Activated naive CD4-positive, alpha-beta T cell treated with anti-CD3 and anti-CD28 coated beads, Interleukin-2, amount 50 U/mL, for 24 hours (primary cell): ENCODE measurements at regions not wholly inside any gene's neighbourhood (a gene's known extent, or its start where the extent isn't known, plus 50 kb on each side); places are given as distances from the start of the nearest gene placed in this dataset.
"Not testable (repeated sequence)": the region's sequence is repeated elsewhere in the genome, so short reads cannot be mapped to it uniquely, and the experiment has no call there.

Experiments
- H3K27ac Mint-ChIP-seq: one replicate; pipeline ENCODE4 v1.8.0; 2021; ENCODE audit warnings: mild to moderate bottlenecking, mixed read lengths
- H3K27me3 Mint-ChIP-seq: one replicate; pipeline ENCODE4 v1.8.0; 2021; ENCODE audit warnings: mixed read lengths
- H3K36me3 Mint-ChIP-seq: one replicate; pipeline ENCODE4 v1.8.0; 2021; ENCODE audit warnings: mixed read lengths
- H3K4me1 Mint-ChIP-seq: one replicate; pipeline ENCODE4 v1.8.0; 2021; ENCODE audit warnings: mixed read lengths
- H3K4me3 Mint-ChIP-seq: one replicate; pipeline ENCODE4 v1.8.0; 2021; ENCODE audit warnings: mild to moderate bottlenecking, mixed read lengths
- H3K9me3 Mint-ChIP-seq: one replicate; pipeline ENCODE4 v1.8.0; 2021; ENCODE audit warnings: mixed read lengths

- Mint-ChIP-seq H3K27me3 (no peaks in the 10 kb centered on the region), H3K36me3 (no peaks in the 10 kb centered on the region), H3K27ac (no peak overlapping the region), H3K4me3 (no peak overlapping the region), H3K4me1 (no peaks in the 10 kb centered on the region), H3K9me3 (peaks cover 7% of the 10 kb centered on the region)
These were observed 912.3 kb downstream of the KCNJ2 start for GRCh38 chr17:71081666-71082065.

- Mint-ChIP-seq H3K4me1 (no peaks in the 10 kb centered on the region), H3K36me3 (no peaks in the 10 kb centered on the region), H3K4me3 (no peak overlapping the region), H3K27ac (no peak overlapping the region), H3K27me3 (no peaks in the 10 kb centered on the region), H3K9me3 (peaks cover 7% of the 10 kb centered on the region)
These were observed 914.9 kb downstream of the KCNJ2 start for GRCh38 chr17:71084219-71084618.

- Mint-ChIP-seq H3K27ac (no peak overlapping the region), H3K4me1 (no peaks in the 10 kb centered on the region), H3K27me3 (no peaks in the 10 kb centered on the region), H3K9me3 (peaks cover 7% of the 10 kb centered on the region), H3K36me3 (no peaks in the 10 kb centered on the region), H3K4me3 (no peak overlapping the region)
These were observed 915.5 kb downstream of the KCNJ2 start for GRCh38 chr17:71084838-71085237.

- Mint-ChIP-seq H3K9me3 (peaks cover 7% of the 10 kb centered on the region), H3K27ac (no peak overlapping the region), H3K27me3 (no peaks in the 10 kb centered on the region), H3K4me3 (no peak overlapping the region), H3K4me1 (no peaks in the 10 kb centered on the region), H3K36me3 (no peaks in the 10 kb centered on the region)
These were observed 916.1 kb downstream of the KCNJ2 start for GRCh38 chr17:71085238-71086033.

- Mint-ChIP-seq H3K36me3 (no peaks in the 10 kb centered on the region), H3K9me3 (peaks cover 13% of the 10 kb centered on the region), H3K4me1 (no peaks in the 10 kb centered on the region), H3K27me3 (no peaks in the 10 kb centered on the region), H3K27ac (no peak overlapping the region), H3K4me3 (no peak overlapping the region)
These were observed 920.1 kb downstream of the KCNJ2 start for GRCh38 chr17:71089431-71089830.

GRCh38 chr17:71098071-71098470 lies 928.7 kb downstream of the KCNJ2 start:
- no peaks in the 10 kb centered on the region for H3K27me3 Mint-ChIP-seq
- no peak overlapping the region for H3K27ac Mint-ChIP-seq
- peaks cover 7% of the 10 kb centered on the region for H3K9me3 Mint-ChIP-seq
- H3K36me3 Mint-ChIP-seq: no peaks in the 10 kb centered on the region
- H3K4me3 Mint-ChIP-seq: no peak overlapping the region
- no peaks in the 10 kb centered on the region for H3K4me1 Mint-ChIP-seq

GRCh38 chr17:71099003-71099714 lies 929.8 kb downstream of the KCNJ2 start:
- Mint-ChIP-seq H3K27me3 (no peaks in the 10 kb centered on the region), H3K4me1 (no peaks in the 10 kb centered on the region), H3K36me3 (no peaks in the 10 kb centered on the region), H3K9me3 (peaks cover 7% of the 10 kb centered on the region), H3K4me3 (no peak overlapping the region), H3K27ac (no peak overlapping the region)

- H3K36me3 Mint-ChIP-seq: no peaks in the 10 kb centered on the region
These were observed 933.4 kb downstream of the KCNJ2 start for GRCh38 chr17:71102777-71103176.

GRCh38 chr17:71104225-71104624 lies 934.9 kb downstream of the KCNJ2 start:
- Mint-ChIP-seq H3K27me3 (no peaks in the 10 kb centered on the region), H3K9me3 (no peaks in the 10 kb centered on the region), H3K4me3 (no peak overlapping the region), H3K36me3 (no peaks in the 10 kb centered on the region), H3K4me1 (no peaks in the 10 kb centered on the region), H3K27ac (no peak overlapping the region)

More at GRCh38 chr17:71102777-71103176, 933.4 kb downstream of the KCNJ2 start:
- no peaks in the 10 kb centered on the region for H3K27me3 Mint-ChIP-seq
- no peaks in the 10 kb centered on the region for H3K9me3 Mint-ChIP-seq
- H3K27ac Mint-ChIP-seq: no peak overlapping the region
- no peak overlapping the region for H3K4me3 Mint-ChIP-seq
- H3K4me1 Mint-ChIP-seq: no peaks in the 10 kb centered on the region

- not testable (repeated sequence) for H3K27ac Mint-ChIP-seq, H3K27me3 Mint-ChIP-seq, H3K4me3 Mint-ChIP-seq, H3K4me1 Mint-ChIP-seq, H3K9me3 Mint-ChIP-seq, H3K36me3 Mint-ChIP-seq
These were observed 936.7 kb downstream of the KCNJ2 start for GRCh38 chr17:71106056-71106455.

- Mint-ChIP-seq H3K9me3 (no peaks in the 10 kb centered on the region), H3K4me3 (no peak overlapping the region), H3K27ac (no peak overlapping the region), H3K36me3 (no peaks in the 10 kb centered on the region), H3K27me3 (no peaks in the 10 kb centered on the region), H3K4me1 (no peaks in the 10 kb centered on the region)
These were observed 937.8 kb downstream of the KCNJ2 start for GRCh38 chr17:71107136-71107535.

- Mint-ChIP-seq H3K4me3 (no peak overlapping the region), H3K27ac (no peak overlapping the region), H3K36me3 (no peaks in the 10 kb centered on the region), H3K9me3 (no peaks in the 10 kb centered on the region), H3K4me1 (no peaks in the 10 kb centered on the region), H3K27me3 (no peaks in the 10 kb centered on the region)
These were observed 940.4 kb downstream of the KCNJ2 start for GRCh38 chr17:71109697-71110096.

- Mint-ChIP-seq H3K27me3 (no peaks in the 10 kb centered on the region), H3K4me3 (no peak overlapping the region), H3K9me3 (no peaks in the 10 kb centered on the region), H3K27ac (no peak overlapping the region), H3K36me3 (no peaks in the 10 kb centered on the region), H3K4me1 (no peaks in the 10 kb centered on the region)
These were observed 941.0 kb downstream of the KCNJ2 start for GRCh38 chr17:71110326-71110725.

GRCh38 chr17:71111460-71111859 lies 942.1 kb downstream of the KCNJ2 start:
- no peaks in the 10 kb centered on the region for H3K9me3 Mint-ChIP-seq

GRCh38 chr17:71111934-71112333 lies 942.6 kb downstream of the KCNJ2 start:
- Mint-ChIP-seq H3K4me1 (no peaks in the 10 kb centered on the region), H3K4me3 (no peak overlapping the region), H3K36me3 (no peaks in the 10 kb centered on the region), H3K9me3 (no peaks in the 10 kb centered on the region), H3K27ac (no peak overlapping the region), H3K27me3 (no peaks in the 10 kb centered on the region)

More at GRCh38 chr17:71111460-71111859, 942.1 kb downstream of the KCNJ2 start:
- no peak overlapping the region for H3K27ac Mint-ChIP-seq
- no peaks in the 10 kb centered on the region for H3K36me3 Mint-ChIP-seq
- no peak overlapping the region for H3K4me3 Mint-ChIP-seq
- H3K27me3 Mint-ChIP-seq: no peaks in the 10 kb centered on the region
- H3K4me1 Mint-ChIP-seq: no peaks in the 10 kb centered on the region

GRCh38 chr17:71113347-71113746 lies 944.0 kb downstream of the KCNJ2 start:
- Mint-ChIP-seq H3K4me1 (no peaks in the 10 kb centered on the region), H3K4me3 (no peak overlapping the region), H3K27me3 (no peaks in the 10 kb centered on the region), H3K27ac (no peak overlapping the region), H3K36me3 (no peaks in the 10 kb centered on the region), H3K9me3 (peaks cover 5% of the 10 kb centered on the region)
